Kidney (tissue), 13 donors: ENCODE measurements at regions not wholly inside any gene's neighbourhood (a gene's known extent, or its start where the extent isn't known, plus 50 kb on each side); places are given as distances from the start of the nearest gene placed in this dataset.
"Not testable (repeated sequence)": the region's sequence is repeated elsewhere in the genome, so short reads cannot be mapped to it uniquely, and the experiment has no call there.

ENCODE experiments used
- DNase-seq, 5 donors: peaks; one replicate each; pipeline ENCODE4 v3.0.0-alpha.2; 2013 to 2020
- FAIRE-seq: peaks from 2 replicates; lab custom pipeline; 2012; peaks lifted over from hg19 to GRCh38; lab: Jason Lieb, UNC
- H3K27ac ChIP-seq, 2 donors: one replicate each; pipeline ENCODE4 v1.7.0; 2013; ENCODE audit warnings: low read depth in 2 of 2, low read length in 2 of 2, inconsistent platforms in 1 of 2
- H3K27me3 ChIP-seq: one replicate; pipeline ENCODE4 v1.7.1; 2013; ENCODE audit warnings: low read length, inconsistent platforms; ENCODE audit not compliant: control insufficient read depth, insufficient read depth
- H3K36me3 ChIP-seq, 3 donors: one replicate each; pipeline versions ENCODE4 v1.7.0 to v1.7.1; 2013; ENCODE audit warnings: low read length in 3 of 3, control low read depth in 1 of 3, inconsistent platforms in 1 of 3; ENCODE audit not compliant: insufficient read depth in 3 of 3, control insufficient read depth in 2 of 3
- H3K4me1 ChIP-seq, 3 donors: one replicate each; pipeline versions ENCODE4 v1.7.0 to v1.7.1; 2013; ENCODE audit warnings: low read length in 3 of 3, inconsistent platforms in 1 of 3, low read depth in 1 of 3; ENCODE audit not compliant: control insufficient read depth in 2 of 3, insufficient read depth in 2 of 3
- H3K4me3 ChIP-seq, 3 donors: one replicate each; pipeline versions ENCODE4 v1.7.0 to v1.8.1; 2013; ENCODE audit warnings: low read length in 3 of 3, control low read depth in 1 of 3, inconsistent platforms in 1 of 3
- H3K9ac ChIP-seq, 3 donors: one replicate each; pipeline versions ENCODE4 v1.7.0 to v1.7.1; 2013; ENCODE audit warnings: low read length in 3 of 3, control low read depth in 1 of 3, inconsistent platforms in 1 of 3
- H3K9me3 ChIP-seq, 3 donors: one replicate each; pipeline versions ENCODE4 v1.7.0 to v1.7.1; 2013; ENCODE audit warnings: low read length in 3 of 3, control low read depth in 1 of 3, inconsistent platforms in 1 of 3; ENCODE audit not compliant: control insufficient read depth in 2 of 3, insufficient read depth in 1 of 3
- intact Hi-C: fragments of 100-400 bp; cut with DNase I; formaldehyde crosslinking; loops from one replicate; pipeline ENCODE4 v1.11.1; 2022
- TF ChIP-seq, protein P1 (sequence below): IDR thresholded peaks from 3 replicates; pipeline ENCODE4 v1.5.1; 2012; ENCODE audit warnings: mild to moderate bottlenecking, moderate library complexity, borderline replicate concordance; ENCODE audit not compliant: insufficient read depth; ENCODE audit errors: extremely low read depth
- donor health status: control.
- donor health status: control.
- donor health status: control.
- donor health status: control.
- donor health status: control.
- donor health status: DM: yes; HTN: yes; CAD: no.
- donor health status: Normal renal cell carcinoma (clear cell type).

DNA sequence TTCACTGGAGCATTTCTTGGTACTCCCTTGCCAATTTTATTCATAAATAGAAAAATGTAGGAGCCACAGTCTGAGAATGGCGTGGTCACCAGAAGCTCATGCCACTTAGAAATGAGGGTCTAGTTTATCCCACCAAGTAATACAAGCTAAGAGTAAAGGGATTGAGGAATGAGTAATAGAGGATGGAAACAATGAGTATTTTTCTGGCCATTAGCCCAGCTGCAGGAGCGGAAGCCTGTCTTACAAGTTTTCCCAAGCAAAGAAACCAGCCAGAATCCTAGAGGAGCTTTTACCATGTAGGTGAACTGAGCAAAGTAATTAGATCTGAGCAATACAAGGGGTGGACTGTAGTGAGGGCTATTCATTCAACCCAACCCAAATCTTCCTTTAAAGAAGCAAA, 160.7 kb upstream of the NPY2R start:
- intact Hi-C loops: no loop called here
- FAIRE-seq (no peak), DNase-seq (no peak)
- Histone ChIP-seq H3K9me3 (peaks cover 0 to 9% (median 0%) of the 10 kb centered on the region in 3 donors), H3K4me1 (no peaks in the 10 kb centered on the region), H3K27me3 (no peaks in the 10 kb centered on the region), H3K9ac (no peak overlapping the region), H3K27ac (no peak overlapping the region), H3K36me3 (no peaks in the 10 kb centered on the region), H3K4me3 (no peak overlapping the region)
- TF ChIP-seq, protein P1, sequence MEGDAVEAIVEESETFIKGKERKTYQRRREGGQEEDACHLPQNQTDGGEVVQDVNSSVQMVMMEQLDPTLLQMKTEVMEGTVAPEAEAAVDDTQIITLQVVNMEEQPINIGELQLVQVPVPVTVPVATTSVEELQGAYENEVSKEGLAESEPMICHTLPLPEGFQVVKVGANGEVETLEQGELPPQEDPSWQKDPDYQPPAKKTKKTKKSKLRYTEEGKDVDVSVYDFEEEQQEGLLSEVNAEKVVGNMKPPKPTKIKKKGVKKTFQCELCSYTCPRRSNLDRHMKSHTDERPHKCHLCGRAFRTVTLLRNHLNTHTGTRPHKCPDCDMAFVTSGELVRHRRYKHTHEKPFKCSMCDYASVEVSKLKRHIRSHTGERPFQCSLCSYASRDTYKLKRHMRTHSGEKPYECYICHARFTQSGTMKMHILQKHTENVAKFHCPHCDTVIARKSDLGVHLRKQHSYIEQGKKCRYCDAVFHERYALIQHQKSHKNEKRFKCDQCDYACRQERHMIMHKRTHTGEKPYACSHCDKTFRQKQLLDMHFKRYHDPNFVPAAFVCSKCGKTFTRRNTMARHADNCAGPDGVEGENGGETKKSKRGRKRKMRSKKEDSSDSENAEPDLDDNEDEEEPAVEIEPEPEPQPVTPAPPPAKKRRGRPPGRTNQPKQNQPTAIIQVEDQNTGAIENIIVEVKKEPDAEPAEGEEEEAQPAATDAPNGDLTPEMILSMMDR: no peak

DNA sequence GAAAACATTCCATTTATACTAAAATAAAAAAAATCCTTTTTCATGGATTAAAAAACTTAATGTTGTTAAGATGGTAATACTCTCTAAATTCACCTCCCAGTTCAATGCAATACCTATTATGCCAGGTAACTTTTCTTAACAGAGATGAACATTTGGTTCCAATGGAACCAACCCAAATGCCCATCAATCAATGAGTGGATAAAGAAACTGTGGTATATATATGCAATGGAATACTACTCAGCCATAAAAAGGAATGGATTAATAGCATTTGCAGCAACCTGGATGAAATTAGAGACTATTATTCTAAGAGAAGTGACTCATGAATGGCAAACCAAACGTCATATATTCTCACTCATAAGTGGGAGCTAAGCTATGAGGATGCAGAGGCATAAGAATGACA, 154.4 kb upstream of the NPY2R start:
- H3K9ac ChIP-seq, H3K36me3 ChIP-seq, H3K4me1 ChIP-seq, FAIRE-seq, H3K27me3 ChIP-seq, H3K9me3 ChIP-seq, intact Hi-C loops, DNase-seq, H3K27ac ChIP-seq, H3K4me3 ChIP-seq: not testable (repeated sequence)

DNA sequence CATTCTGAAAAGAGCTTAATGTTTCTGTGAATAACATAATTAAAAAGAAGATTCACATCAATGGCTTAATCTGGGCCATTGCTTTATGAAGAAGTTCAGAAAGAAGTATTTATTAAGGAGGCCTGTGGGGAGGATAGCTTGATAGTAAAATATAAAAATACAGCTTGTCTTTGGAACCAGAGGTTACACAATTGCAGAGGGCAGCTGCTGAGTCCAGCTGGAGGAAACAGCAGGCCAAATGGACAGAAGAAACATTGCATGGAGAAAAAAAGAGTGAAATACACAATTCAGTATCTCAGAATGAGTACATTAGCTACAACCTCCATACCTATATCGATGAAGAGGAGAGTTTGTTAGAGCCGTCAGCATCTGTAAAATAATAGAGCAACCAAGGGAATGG, 148.0 kb upstream of the NPY2R start:
- Histone ChIP-seq H3K27ac (no peak overlapping the region), H3K36me3 (no peaks in the 10 kb centered on the region), H3K27me3 (no peaks in the 10 kb centered on the region), H3K4me1 (no peaks in the 10 kb centered on the region), H3K9me3 (no peaks in the 10 kb centered on the region), H3K4me3 (no peak overlapping the region), H3K9ac (no peak overlapping the region)
- DNase-seq (peak in 1 of 5 donors; percentile 21), FAIRE-seq (no peak)
- intact Hi-C loops: no loop called here
- TF ChIP-seq, protein P1: no peak

DNA sequence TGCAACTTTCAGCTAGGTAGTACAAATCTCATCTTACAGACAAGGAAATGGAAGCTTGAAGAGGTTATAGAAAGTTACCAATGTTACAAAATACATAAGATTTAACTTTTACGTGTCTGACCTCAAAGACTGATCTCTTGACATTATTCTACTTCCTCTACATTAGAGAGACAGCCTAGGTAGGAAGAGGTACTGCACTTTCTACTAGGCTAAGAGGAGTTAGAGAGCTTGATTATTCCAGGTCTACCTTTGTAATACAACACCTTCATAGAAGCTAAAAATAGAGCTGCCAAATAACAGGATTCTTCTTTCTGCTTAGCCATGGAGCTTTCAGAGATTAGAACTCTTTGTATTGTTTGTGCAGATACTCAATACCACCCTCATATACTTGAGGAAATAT, 147.6 kb upstream of the NPY2R start:
- TF ChIP-seq, protein P1: no peak
- no peak overlapping the region for H3K27ac ChIP-seq
- DNase-seq (no peak), FAIRE-seq (no peak)
- intact Hi-C loops: no loop called here
- no peaks in the 10 kb centered on the region for H3K36me3 ChIP-seq
- no peak overlapping the region for H3K4me3 ChIP-seq
- H3K27me3 ChIP-seq: no peaks in the 10 kb centered on the region
- no peaks in the 10 kb centered on the region for H3K9me3 ChIP-seq
- H3K4me1 ChIP-seq: no peaks in the 10 kb centered on the region
- H3K9ac ChIP-seq: no peak overlapping the region
